HEK293 (cell line): ENCODE measurements at regions not wholly inside any gene's neighbourhood (a gene's known extent, or its start where the extent isn't known, plus 50 kb on each side); places are given as distances from the start of the nearest gene placed in this dataset.

ENCODE experiments used
- CTCF ChIA-PET: fragments of 350-600 bp; formaldehyde crosslinking; extraction: SDS; loops from one replicate; lab custom pipeline; 2021; ENCODE audit warnings: antibody characterized with exemption; lab: Yijun Ruan, JAX
- POLR2A ChIA-PET: fragments of 300-600 bp; formaldehyde crosslinking; extraction: SDS; loops from one replicate; lab custom pipeline; 2020; ENCODE audit warnings: antibody characterized with exemption, inconsistent platforms; lab: Yijun Ruan, JAX
- H3K27ac ChIP-seq: fragments of 200-500 bp; sonication (Bioruptor generic); 2 replicates; pipeline ENCODE4 v1.5.1; 2014; ENCODE audit warnings: low read depth, low read length, control low read depth, inconsistent platforms; ENCODE audit errors: extremely low read depth
- H3K36me3 ChIP-seq, 2 experiments: fragments of 200-500 bp in 1 of 2; sonication (Bioruptor generic) in 1 of 2; 1 replicate in 1 of 2; 2 replicates in 1 of 2; pipeline ENCODE4 v1.5.1; 2014 to 2017; ENCODE audit warnings: inconsistent platforms in 2 of 2, low read length in 2 of 2; ENCODE audit not compliant: control insufficient read depth in 2 of 2, insufficient read depth in 1 of 2
- H3K4me1 ChIP-seq: fragments of 200-500 bp; sonication (Bioruptor generic); 2 replicates; pipeline ENCODE4 v1.5.1; 2014; ENCODE audit warnings: mild to moderate bottlenecking, low read length, inconsistent platforms; ENCODE audit not compliant: control insufficient read depth, insufficient read depth
- H3K4me3 ChIP-seq: 2 replicates; pipeline ENCODE4 v1.5.1; 2011; ENCODE audit warnings: low read depth, mild to moderate bottlenecking, control low read depth, low read length, moderate library complexity
- H3K9me3 ChIP-seq: fragments of 200-500 bp; sonication (Bioruptor generic); 2 replicates; pipeline ENCODE4 v1.5.1; 2014; ENCODE audit warnings: low read depth, low read length, inconsistent platforms; ENCODE audit not compliant: control insufficient read depth, insufficient read depth
- GLI2 ChIP-seq: fragments of 450-650 bp; formaldehyde crosslinking; IDR thresholded peaks from 2 replicates; pipeline ENCODE4; 2017; ENCODE audit warnings: missing biosample characterization, missing genetic modification characterization, low read depth, borderline replicate concordance
- KLF7 ChIP-seq: fragments of 450-650 bp; formaldehyde crosslinking; IDR thresholded peaks from 2 replicates; pipeline ENCODE4 v1.5.1; 2016; ENCODE audit warnings: missing biosample characterization, missing genetic modification characterization, borderline replicate concordance
- SETDB1 ChIP-seq: IDR thresholded peaks from one replicate; pipeline ENCODE4 v1.6.1; 2017; ENCODE audit warnings: mild to moderate bottlenecking, low read length, moderate library complexity, mixed read lengths; ENCODE audit not compliant: insufficient read length
- ZBTB8A ChIP-seq: fragments of 450-650 bp; formaldehyde crosslinking; IDR thresholded peaks from 2 replicates; pipeline ENCODE4 v1.5.1; 2016; ENCODE audit warnings: missing biosample characterization, missing genetic modification characterization
- ZFHX2 ChIP-seq: fragments of 450-650 bp; formaldehyde crosslinking; conservative IDR thresholded peaks from 2 replicates; pipeline ENCODE4 v1.5.1; 2016; ENCODE audit warnings: missing biosample characterization, missing genetic modification characterization
- ZFP37 ChIP-seq: fragments of 450-650 bp; formaldehyde crosslinking; IDR thresholded peaks from 2 replicates; pipeline ENCODE4 v1.5.1; 2016; ENCODE audit warnings: missing biosample characterization, missing genetic modification characterization
- ZNF132 ChIP-seq: fragments of 450-650 bp; formaldehyde crosslinking; IDR thresholded peaks from 2 replicates; pipeline ENCODE4 v1.5.1; 2017; ENCODE audit warnings: missing biosample characterization, missing genetic modification characterization, borderline replicate concordance
- ZNF174 ChIP-seq: fragments of 450-650 bp; formaldehyde crosslinking; IDR thresholded peaks from 2 replicates; pipeline ENCODE4 v1.5.0; 2017; ENCODE audit warnings: missing biosample characterization, mild to moderate bottlenecking, missing genetic modification characterization
- ZNF2 ChIP-seq: fragments of 450-650 bp; formaldehyde crosslinking; IDR thresholded peaks from 2 replicates; pipeline ENCODE4 v1.5.1; 2016; ENCODE audit warnings: missing biosample characterization, missing genetic modification characterization
- ZNF274 ChIP-seq, 2 experiments: fragments of 200-500 bp in 1 of 2; fragments of 450-650 bp in 1 of 2; sonication (Bioruptor generic) in 1 of 2; formaldehyde crosslinking in 1 of 2; IDR thresholded peaks; 2 replicates each; pipeline versions ENCODE4 v1.5.1 to v1.6.1; 2014 to 2016; ENCODE audit warnings: borderline replicate concordance in 1 of 2, inconsistent platforms in 1 of 2, low read length in 1 of 2, missing biosample characterization in 1 of 2, missing genetic modification characterization in 1 of 2
- ZNF416 ChIP-seq: fragments of 450-650 bp; formaldehyde crosslinking; IDR thresholded peaks from 2 replicates; pipeline ENCODE4 v1.5.1; 2016; ENCODE audit warnings: missing biosample characterization, missing genetic modification characterization
- ZNF423 ChIP-seq: fragments of 450-650 bp; formaldehyde crosslinking; IDR thresholded peaks from 2 replicates; pipeline ENCODE4 v1.5.1; 2016; ENCODE audit warnings: missing biosample characterization, missing genetic modification characterization
- ZNF501 ChIP-seq: fragments of 450-650 bp; formaldehyde crosslinking; IDR thresholded peaks from 2 replicates; pipeline ENCODE4 v1.5.1; 2016; ENCODE audit warnings: missing biosample characterization, missing genetic modification characterization
- ZNF791 ChIP-seq: fragments of 450-650 bp; formaldehyde crosslinking; IDR thresholded peaks from 2 replicates; pipeline ENCODE4 v1.5.1; 2016; ENCODE audit warnings: missing biosample characterization, missing genetic modification characterization
- ZNF843 ChIP-seq: fragments of 450-650 bp; formaldehyde crosslinking; IDR thresholded peaks from 2 replicates; pipeline ENCODE4 v1.5.1; 2016; ENCODE audit warnings: missing biosample characterization, missing genetic modification characterization
- TF ChIP-seq, protein P1 (sequence below): fragments of 450-650 bp; formaldehyde crosslinking; IDR thresholded peaks from 2 replicates; pipeline ENCODE4 v1.5.1; 2016; ENCODE audit warnings: missing biosample characterization, missing genetic modification characterization
- TF ChIP-seq, protein P2 (sequence below): fragments of 450-650 bp; formaldehyde crosslinking; IDR thresholded peaks from 2 replicates; pipeline ENCODE4 v1.5.1; 2016; ENCODE audit warnings: missing biosample characterization, missing genetic modification characterization
- TF ChIP-seq, protein P3 (sequence below): fragments of 450-650 bp; formaldehyde crosslinking; IDR thresholded peaks from 2 replicates; pipeline ENCODE4 v1.5.1; 2016; ENCODE audit warnings: missing biosample characterization, missing genetic modification characterization, borderline replicate concordance
- TF ChIP-seq, protein P4 (sequence below): fragments of 450-650 bp; formaldehyde crosslinking; IDR thresholded peaks from 2 replicates; pipeline ENCODE4 v1.5.1; 2016; ENCODE audit warnings: missing biosample characterization, missing genetic modification characterization

DNA sequence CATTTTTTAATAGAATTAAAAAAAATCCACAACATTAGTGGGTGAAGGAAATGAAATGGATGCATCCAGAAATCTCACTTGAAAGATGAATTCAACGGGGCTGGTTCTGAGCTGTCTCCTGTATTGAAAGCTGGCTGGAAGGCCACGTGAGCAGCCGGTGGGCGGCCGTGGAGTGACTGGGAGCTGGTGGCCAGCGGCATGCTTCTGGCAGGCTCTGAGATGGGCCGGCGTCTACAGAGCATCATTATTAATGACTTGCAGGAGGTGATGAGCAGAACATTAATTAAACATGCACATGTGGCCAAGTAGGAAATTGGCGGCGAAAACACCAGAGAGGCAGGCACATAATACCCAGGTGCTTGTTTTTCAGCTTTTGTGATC lies 115.6 kb upstream of the LMO4 start:
- CTCF ChIA-PET = no interaction called here
- Histone ChIP-seq H3K4me1 (no peaks in the 10 kb centered on the region), H3K4me3 (no peak overlapping the region), H3K27ac (no peak overlapping the region), H3K9me3 (no peaks in the 10 kb centered on the region), H3K36me3 (no peaks in the 10 kb centered on the region)
- TF ChIP-seq, protein P1, sequence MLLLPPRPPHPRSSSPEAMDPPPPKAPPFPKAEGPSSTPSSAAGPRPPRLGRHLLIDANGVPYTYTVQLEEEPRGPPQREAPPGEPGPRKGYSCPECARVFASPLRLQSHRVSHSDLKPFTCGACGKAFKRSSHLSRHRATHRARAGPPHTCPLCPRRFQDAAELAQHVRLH = no peak
- TF ChIP-seq, protein P2, sequence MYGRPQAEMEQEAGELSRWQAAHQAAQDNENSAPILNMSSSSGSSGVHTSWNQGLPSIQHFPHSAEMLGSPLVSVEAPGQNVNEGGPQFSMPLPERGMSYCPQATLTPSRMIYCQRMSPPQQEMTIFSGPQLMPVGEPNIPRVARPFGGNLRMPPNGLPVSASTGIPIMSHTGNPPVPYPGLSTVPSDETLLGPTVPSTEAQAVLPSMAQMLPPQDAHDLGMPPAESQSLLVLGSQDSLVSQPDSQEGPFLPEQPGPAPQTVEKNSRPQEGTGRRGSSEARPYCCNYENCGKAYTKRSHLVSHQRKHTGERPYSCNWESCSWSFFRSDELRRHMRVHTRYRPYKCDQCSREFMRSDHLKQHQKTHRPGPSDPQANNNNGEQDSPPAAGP = no peak
- TF ChIP-seq ZFHX2 (tag by site-specific recombination) (no peak), ZNF791 (tag by site-specific recombination) (no peak), KLF7 (tag by site-specific recombination) (no peak), ZFP37 (tag by site-specific recombination) (no peak), ZNF274 (IDR thresholded peaks at IDR 0.05; ENCODE audit: low read length) (no peak), ZNF274 (tag by site-specific recombination; IDR thresholded peaks at IDR 0.05; ENCODE audit: borderline replicate concordance) (no peak), ZNF501 (tag by site-specific recombination) (no peak), ZNF174 (tag by site-specific recombination) (no peak), ZNF2 (no peak), GLI2 (tag by site-specific recombination) (no peak), ZNF843 (tag by site-specific recombination) (no peak), ZNF132 (no peak)
- TF ChIP-seq, protein P3, sequence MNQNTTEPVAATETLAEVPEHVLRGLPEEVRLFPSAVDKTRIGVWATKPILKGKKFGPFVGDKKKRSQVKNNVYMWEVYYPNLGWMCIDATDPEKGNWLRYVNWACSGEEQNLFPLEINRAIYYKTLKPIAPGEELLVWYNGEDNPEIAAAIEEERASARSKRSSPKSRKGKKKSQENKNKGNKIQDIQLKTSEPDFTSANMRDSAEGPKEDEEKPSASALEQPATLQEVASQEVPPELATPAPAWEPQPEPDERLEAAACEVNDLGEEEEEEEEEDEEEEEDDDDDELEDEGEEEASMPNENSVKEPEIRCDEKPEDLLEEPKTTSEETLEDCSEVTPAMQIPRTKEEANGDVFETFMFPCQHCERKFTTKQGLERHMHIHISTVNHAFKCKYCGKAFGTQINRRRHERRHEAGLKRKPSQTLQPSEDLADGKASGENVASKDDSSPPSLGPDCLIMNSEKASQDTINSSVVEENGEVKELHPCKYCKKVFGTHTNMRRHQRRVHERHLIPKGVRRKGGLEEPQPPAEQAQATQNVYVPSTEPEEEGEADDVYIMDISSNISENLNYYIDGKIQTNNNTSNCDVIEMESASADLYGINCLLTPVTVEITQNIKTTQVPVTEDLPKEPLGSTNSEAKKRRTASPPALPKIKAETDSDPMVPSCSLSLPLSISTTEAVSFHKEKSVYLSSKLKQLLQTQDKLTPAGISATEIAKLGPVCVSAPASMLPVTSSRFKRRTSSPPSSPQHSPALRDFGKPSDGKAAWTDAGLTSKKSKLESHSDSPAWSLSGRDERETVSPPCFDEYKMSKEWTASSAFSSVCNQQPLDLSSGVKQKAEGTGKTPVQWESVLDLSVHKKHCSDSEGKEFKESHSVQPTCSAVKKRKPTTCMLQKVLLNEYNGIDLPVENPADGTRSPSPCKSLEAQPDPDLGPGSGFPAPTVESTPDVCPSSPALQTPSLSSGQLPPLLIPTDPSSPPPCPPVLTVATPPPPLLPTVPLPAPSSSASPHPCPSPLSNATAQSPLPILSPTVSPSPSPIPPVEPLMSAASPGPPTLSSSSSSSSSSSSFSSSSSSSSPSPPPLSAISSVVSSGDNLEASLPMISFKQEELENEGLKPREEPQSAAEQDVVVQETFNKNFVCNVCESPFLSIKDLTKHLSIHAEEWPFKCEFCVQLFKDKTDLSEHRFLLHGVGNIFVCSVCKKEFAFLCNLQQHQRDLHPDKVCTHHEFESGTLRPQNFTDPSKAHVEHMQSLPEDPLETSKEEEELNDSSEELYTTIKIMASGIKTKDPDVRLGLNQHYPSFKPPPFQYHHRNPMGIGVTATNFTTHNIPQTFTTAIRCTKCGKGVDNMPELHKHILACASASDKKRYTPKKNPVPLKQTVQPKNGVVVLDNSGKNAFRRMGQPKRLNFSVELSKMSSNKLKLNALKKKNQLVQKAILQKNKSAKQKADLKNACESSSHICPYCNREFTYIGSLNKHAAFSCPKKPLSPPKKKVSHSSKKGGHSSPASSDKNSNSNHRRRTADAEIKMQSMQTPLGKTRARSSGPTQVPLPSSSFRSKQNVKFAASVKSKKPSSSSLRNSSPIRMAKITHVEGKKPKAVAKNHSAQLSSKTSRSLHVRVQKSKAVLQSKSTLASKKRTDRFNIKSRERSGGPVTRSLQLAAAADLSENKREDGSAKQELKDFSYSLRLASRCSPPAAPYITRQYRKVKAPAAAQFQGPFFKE (tag by site-specific recombination) = no peak
- TF ChIP-seq, protein P4, sequence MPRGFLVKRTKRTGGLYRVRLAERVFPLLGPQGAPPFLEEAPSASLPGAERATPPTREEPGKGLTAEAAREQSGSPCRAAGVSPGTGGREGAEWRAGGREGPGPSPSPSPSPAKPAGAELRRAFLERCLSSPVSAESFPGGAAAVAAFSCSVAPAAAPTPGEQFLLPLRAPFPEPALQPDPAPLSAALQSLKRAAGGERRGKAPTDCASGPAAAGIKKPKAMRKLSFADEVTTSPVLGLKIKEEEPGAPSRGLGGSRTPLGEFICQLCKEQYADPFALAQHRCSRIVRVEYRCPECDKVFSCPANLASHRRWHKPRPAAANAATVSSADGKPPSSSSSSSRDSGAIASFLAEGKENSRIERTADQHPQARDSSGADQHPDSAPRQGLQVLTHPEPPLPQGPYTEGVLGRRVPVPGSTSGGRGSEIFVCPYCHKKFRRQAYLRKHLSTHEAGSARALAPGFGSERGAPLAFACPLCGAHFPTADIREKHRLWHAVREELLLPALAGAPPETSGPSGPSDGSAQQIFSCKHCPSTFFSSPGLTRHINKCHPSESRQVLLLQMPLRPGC (tag by site-specific recombination) = no peak
- POLR2A ChIA-PET = no interaction called here

DNA sequence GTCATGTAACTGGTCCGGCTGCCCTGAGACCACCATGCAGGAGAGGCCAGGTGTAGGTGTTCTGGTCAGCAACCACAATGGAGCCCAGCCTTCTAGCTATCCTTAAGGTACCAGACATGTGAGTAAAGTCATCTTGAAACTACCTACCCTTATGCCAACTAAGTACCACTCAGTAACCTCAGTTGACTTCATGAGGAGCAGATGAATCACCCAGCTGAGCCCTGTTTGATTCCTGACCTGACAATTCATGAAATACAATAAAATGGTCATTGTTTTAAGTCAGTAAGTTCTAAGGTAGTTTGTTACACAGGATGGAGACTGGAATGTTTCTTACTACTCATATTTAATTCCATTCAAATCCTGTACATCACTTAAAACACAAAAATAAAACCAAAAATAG lies 113.1 kb upstream of the LMO4 start:
- POLR2A ChIA-PET = no interaction called here
- H3K4me1 ChIP-seq = no peaks in the 10 kb centered on the region
- CTCF ChIA-PET = no interaction called here
- no peak for TF ChIP-seq ZNF423 (tag by site-specific recombination)
- peak; percentile 55 for TF ChIP-seq SETDB1
- no peak for TF ChIP-seq ZNF416 (tag by site-specific recombination)
- TF ChIP-seq ZBTB8A (tag by site-specific recombination) = no peak
- no peaks in the 10 kb centered on the region for H3K9me3 ChIP-seq
- H3K36me3 ChIP-seq = no peaks in the 10 kb centered on the region
- no peak overlapping the region for H3K4me3 ChIP-seq
- no peak overlapping the region for H3K27ac ChIP-seq
